Endothelial cell (in vitro differentiated cells): ENCODE measurements at regions not wholly inside any gene's neighbourhood (a gene's known extent, or its start where the extent isn't known, plus 50 kb on each side); places are given as distances from the start of the nearest gene placed in this dataset.

ENCODE experiments used
- DNase-seq: peaks from one replicate; pipeline ENCODE4 v3.0.0; 2021; ENCODE audit warnings: low spot score
- H3K27ac Mint-ChIP-seq: one replicate; pipeline ENCODE4 v1.8.0; 2021; ENCODE audit warnings: mixed read lengths, inconsistent platforms; ENCODE audit not compliant: unreplicated experiment
- H3K27me3 Mint-ChIP-seq: one replicate; pipeline ENCODE4 v1.8.0; 2021; ENCODE audit warnings: mild to moderate bottlenecking, moderate library complexity, mixed read lengths, inconsistent platforms; ENCODE audit not compliant: unreplicated experiment
- H3K36me3 Mint-ChIP-seq: one replicate; pipeline ENCODE4 v1.8.0; 2021; ENCODE audit warnings: mild to moderate bottlenecking, low read depth, mixed read lengths, inconsistent platforms; ENCODE audit not compliant: unreplicated experiment
- H3K4me1 Mint-ChIP-seq: one replicate; pipeline ENCODE4 v1.8.0; 2021; ENCODE audit warnings: mild to moderate bottlenecking, mixed read lengths, inconsistent platforms; ENCODE audit not compliant: unreplicated experiment
- H3K4me3 Mint-ChIP-seq: one replicate; pipeline ENCODE4 v1.8.0; 2021; ENCODE audit warnings: mild to moderate bottlenecking, mixed read lengths, inconsistent platforms; ENCODE audit not compliant: unreplicated experiment
- H3K9me3 Mint-ChIP-seq: one replicate; pipeline ENCODE4 v1.8.0; 2021; ENCODE audit warnings: mixed read lengths, inconsistent platforms; ENCODE audit not compliant: unreplicated experiment
- CTCF ChIP-seq: fragments of 200-600 bp; sonication (generic); IDR thresholded peaks from one replicate; pipeline ENCODE4 v1.5.0; 2021; ENCODE audit warnings: antibody characterized with exemption; ENCODE audit not compliant: unreplicated experiment

DNA sequence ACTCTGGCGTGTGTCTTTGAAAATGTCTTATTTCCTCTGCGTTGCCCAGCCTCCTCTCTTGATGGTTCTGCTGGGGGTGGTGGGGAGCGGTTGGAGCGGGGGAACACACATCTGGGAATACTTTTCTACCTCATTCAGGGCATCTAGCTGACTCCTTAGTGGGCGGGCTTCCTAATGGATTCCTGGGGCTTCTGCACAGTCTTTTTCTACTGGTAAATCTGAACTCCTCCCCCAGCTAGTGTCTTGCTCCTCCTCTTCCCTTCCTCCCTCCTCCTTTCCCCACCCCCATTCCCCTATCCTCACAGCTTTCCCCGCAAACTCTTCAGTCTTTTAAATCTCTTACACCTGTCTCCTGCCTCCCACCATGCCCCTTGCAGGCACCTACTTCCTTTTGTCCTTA lies 74.4 kb downstream of the PRL start:
- no peak overlapping the region for H3K27ac Mint-ChIP-seq
- no peaks in the 10 kb centered on the region for H3K36me3 Mint-ChIP-seq
- H3K9me3 Mint-ChIP-seq: no peaks in the 10 kb centered on the region
- H3K27me3 Mint-ChIP-seq: peaks cover 2% of the 10 kb centered on the region
- peaks cover 5% of the 10 kb centered on the region for H3K4me1 Mint-ChIP-seq
- DNase-seq: no peak
- no peak overlapping the region for H3K4me3 Mint-ChIP-seq
- no peak for TF ChIP-seq CTCF

- Mint-ChIP-seq H3K27me3 (no peaks in the 10 kb centered on the region), H3K36me3 (no peaks in the 10 kb centered on the region), H3K9me3 (no peaks in the 10 kb centered on the region), H3K4me3 (peak overlapping the region; percentile 20), H3K27ac (peak overlapping the region; percentile 91), H3K4me1 (peaks cover 13% of the 10 kb centered on the region)
- DNase-seq: no peak
- no peak for TF ChIP-seq CTCF
Observed at GRCh38 chr6:22227824-22228610, 68.8 kb downstream of the PRL start.

GRCh38 chr6:22231050-22231449 lies 65.8 kb downstream of the PRL start:
- H3K9me3 Mint-ChIP-seq: no peaks in the 10 kb centered on the region
- no peak overlapping the region for H3K4me3 Mint-ChIP-seq
- no peak overlapping the region for H3K27ac Mint-ChIP-seq
- H3K27me3 Mint-ChIP-seq: no peaks in the 10 kb centered on the region
- TF ChIP-seq CTCF: no peak
- no peak for DNase-seq
- peaks cover 3% of the 10 kb centered on the region for H3K36me3 Mint-ChIP-seq
- peaks cover 13% of the 10 kb centered on the region for H3K4me1 Mint-ChIP-seq

GRCh38 chr6:22231616-22232015 lies 65.2 kb downstream of the PRL start:
- H3K4me3 Mint-ChIP-seq: no peak overlapping the region
- DNase-seq: no peak
- peaks cover 3% of the 10 kb centered on the region for H3K36me3 Mint-ChIP-seq
- TF ChIP-seq CTCF: no peak
- H3K4me1 Mint-ChIP-seq: peaks cover 13% of the 10 kb centered on the region
- no peaks in the 10 kb centered on the region for H3K9me3 Mint-ChIP-seq
- no peaks in the 10 kb centered on the region for H3K27me3 Mint-ChIP-seq
- H3K27ac Mint-ChIP-seq: no peak overlapping the region

DNA sequence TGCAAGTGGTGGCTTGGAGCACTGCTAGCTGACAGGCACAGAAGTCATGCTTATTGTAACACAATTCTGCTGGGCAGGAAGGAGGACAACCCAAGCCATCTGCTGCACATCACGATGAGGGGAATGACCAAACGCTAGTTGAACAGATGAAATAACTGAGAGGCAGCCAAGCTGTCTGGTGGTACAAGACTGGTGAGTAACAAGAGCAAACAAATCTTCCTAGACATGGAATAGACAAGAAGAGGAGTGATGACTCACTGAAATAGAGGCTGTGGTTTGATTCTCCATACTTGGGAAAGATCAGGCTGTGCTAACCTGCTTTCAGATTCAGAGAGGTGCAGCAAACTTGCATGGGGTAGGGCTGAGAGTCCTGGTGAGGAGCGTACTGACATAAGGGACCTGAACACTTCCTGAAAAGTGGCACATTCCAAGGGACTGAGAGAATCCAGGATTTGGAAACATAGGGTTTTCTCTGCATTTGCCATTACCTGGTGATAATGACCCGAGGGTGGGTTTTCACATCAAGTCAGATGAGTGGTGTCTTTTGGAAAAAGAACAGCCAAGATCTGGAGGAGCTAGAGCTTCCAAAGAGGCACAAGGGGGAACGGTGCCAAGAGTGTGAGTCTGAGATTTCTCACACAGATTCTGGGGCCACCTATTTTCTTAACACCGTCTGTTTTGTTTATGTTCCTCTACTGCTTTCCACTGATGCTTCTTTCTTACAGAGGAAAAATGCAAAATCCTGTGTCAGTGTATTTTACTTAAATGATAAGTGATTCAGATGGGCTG lies 60.0 kb downstream of the PRL start:
- H3K4me3 Mint-ChIP-seq: no peak overlapping the region
- no peaks in the 10 kb centered on the region for H3K9me3 Mint-ChIP-seq
- no peak for DNase-seq
- peaks cover 3% of the 10 kb centered on the region for H3K36me3 Mint-ChIP-seq
- H3K27ac Mint-ChIP-seq: no peak overlapping the region
- no peaks in the 10 kb centered on the region for H3K4me1 Mint-ChIP-seq
- no peak for TF ChIP-seq CTCF
- no peaks in the 10 kb centered on the region for H3K27me3 Mint-ChIP-seq
